HepG2 (cell line): ENCODE measurements at regions not wholly inside any gene's neighbourhood (a gene's known extent, or its start where the extent isn't known, plus 50 kb on each side); places are given as distances from the start of the nearest gene placed in this dataset.

Experiments
- ATAC-seq: fragments of 200-7000 bp; cut with Tn5 transposase; 3 replicates; pipeline ENCODE4 v1.9.1; 2020; ENCODE audit warnings: mild to moderate bottlenecking, moderate library complexity
- BruUV-seq: library from RNA; stranded (reverse); fragments of 400-500 nt; replicated peaks from 2 replicates; lab custom pipeline; 2021; lab: Mats Ljungman, UMichigan
- CTCF ChIA-PET: fragments of 300-600 bp; formaldehyde crosslinking; extraction: SDS; loops from one replicate; lab custom pipeline; 2021; ENCODE audit warnings: low total read pairs, inconsistent platforms, low intra/inter-chr PET ratio; lab: Yijun Ruan, JAX
- POLR2A ChIA-PET: fragments of 350-600 bp; sonication (Branson Sonifier 250); formaldehyde crosslinking; loops from one replicate; lab custom pipeline; 2020; ENCODE audit warnings: antibody characterized with exemption, inconsistent platforms; lab: Yijun Ruan, JAX
- DNase-seq: peaks from one replicate; pipeline ENCODE4 v3.0.0-alpha.2; 2015; ENCODE audit warnings: low spot score
- FAIRE-seq: peaks from 3 replicates; lab custom pipeline; 2011; peaks lifted over from hg19 to GRCh38; lab: Jason Lieb, UNC
- H2AFZ ChIP-seq: one replicate; pipeline ENCODE4 v1.6.1; 2011; ENCODE audit warnings: low read length, inconsistent platforms
- H3K27ac ChIP-seq: fragments of 300-600 bp; 3 replicates; pipeline ENCODE4 v1.8.0; 2011; ENCODE audit warnings: mixed run types, mild to moderate bottlenecking, mixed read lengths, low read length, inconsistent platforms; ENCODE audit not compliant: insufficient read depth; ENCODE audit errors: extremely low read length
- H3K27me3 ChIP-seq, 2 experiments: fragments of 200-600 bp in 1 of 2; 2 replicates in 1 of 2; 3 replicates in 1 of 2; pipeline versions ENCODE4 v1.6.0 to v1.8.0; 2011; ENCODE audit warnings: low read length in 2 of 2, mild to moderate bottlenecking in 2 of 2, moderate library complexity in 2 of 2, inconsistent platforms in 1 of 2; ENCODE audit not compliant: insufficient read depth in 2 of 2, control insufficient read depth in 1 of 2
- H3K36me3 ChIP-seq, 2 experiments: fragments of 200-600 bp in 1 of 2; replicated peaks in 1 of 2; 2 replicates in 1 of 2; 3 replicates in 1 of 2; pipeline versions ENCODE4 v1.5.1 to v1.8.0; 2011; ENCODE audit warnings: low read length in 2 of 2, inconsistent platforms in 1 of 2; ENCODE audit not compliant: insufficient read depth in 2 of 2, control insufficient read depth in 1 of 2
- H3K4me1 ChIP-seq: 2 replicates; pipeline ENCODE4 v1.5.1; 2012; ENCODE audit warnings: low read length, inconsistent platforms; ENCODE audit not compliant: insufficient read depth
- H3K4me2 ChIP-seq: 2 replicates; pipeline ENCODE4 v1.6.0; 2011; ENCODE audit warnings: low read depth, low read length, inconsistent platforms
- H3K4me3 ChIP-seq, 3 experiments: fragments of 200-600 bp in 1 of 3; sonication (generic), shearing (Covaris generic) in 1 of 3; replicated peaks in 1 of 3; 2 replicates each; pipeline ENCODE4 v1.5.1; 2011 to 2016; ENCODE audit warnings: low read length in 3 of 3, inconsistent platforms in 2 of 3, low read depth in 2 of 3, mild to moderate bottlenecking in 2 of 3, control low read depth in 1 of 3, mixed read lengths in 1 of 3; ENCODE audit not compliant: insufficient read depth in 1 of 3
- H3K79me2 ChIP-seq: one replicate; pipeline ENCODE4 v1.6.1; 2011; ENCODE audit warnings: low read length, inconsistent platforms; ENCODE audit not compliant: insufficient read depth
- H3K9ac ChIP-seq: 2 replicates; pipeline ENCODE4 v1.6.0; 2011; ENCODE audit warnings: mild to moderate bottlenecking, low read depth, low read length, inconsistent platforms; ENCODE audit not compliant: insufficient read depth
- H3K9me3 ChIP-seq: 2 replicates; pipeline ENCODE4 v1.5.1; 2012; ENCODE audit warnings: mild to moderate bottlenecking, low read length
- H4K20me1 ChIP-seq: 2 replicates; pipeline ENCODE4 v1.6.0; 2011; ENCODE audit warnings: inconsistent platforms, mild to moderate bottlenecking, low read length, moderate library complexity; ENCODE audit not compliant: insufficient read depth
- EED ChIP-seq: sonication (generic); formaldehyde crosslinking; IDR thresholded peaks from 2 replicates; pipeline ENCODE4 v1.5.0; 2020; ENCODE audit warnings: mild to moderate bottlenecking, missing genetic modification reagents
- FIP1L1 ChIP-seq: fragments of 200-400 bp; formaldehyde crosslinking; IDR thresholded peaks from 2 replicates; pipeline ENCODE4 v1.6.1; 2018; ENCODE audit warnings: low read depth, mild to moderate bottlenecking, low read length, moderate library complexity, borderline replicate concordance; ENCODE audit not compliant: insufficient read depth
- GATAD2A ChIP-seq: IDR thresholded peaks from 2 replicates; pipeline ENCODE4 v1.6.1; 2016
- KAT8 ChIP-seq: IDR thresholded peaks from 2 replicates; pipeline ENCODE4 v1.6.1; 2016; ENCODE audit warnings: missing genetic modification reagents, missing compliant biosample characterization
- NR0B2 ChIP-seq: sonication (generic); formaldehyde crosslinking; IDR thresholded peaks from 2 replicates; pipeline ENCODE4 v1.4.0; 2020; ENCODE audit warnings: mild to moderate bottlenecking, missing genetic modification reagents
- POLR2A ChIP-seq, 2 experiments: IDR thresholded peaks; 2 replicates each; pipeline ENCODE4 v1.6.1; 2011; ENCODE audit warnings: low read depth in 2 of 2, low read length in 2 of 2, mild to moderate bottlenecking in 1 of 2, moderate library complexity in 1 of 2; ENCODE audit not compliant: insufficient read depth in 1 of 2
- ZNF224 ChIP-seq: sonication (generic); formaldehyde crosslinking; IDR thresholded peaks from 2 replicates; pipeline ENCODE4 v1.5.0; 2020; ENCODE audit warnings: mild to moderate bottlenecking, missing genetic modification reagents
- ZNF251 ChIP-seq: sonication (generic); formaldehyde crosslinking; IDR thresholded peaks from 2 replicates; pipeline ENCODE4 v1.9.0; 2021; ENCODE audit warnings: mild to moderate bottlenecking, missing genetic modification reagents
- ZNF343 ChIP-seq: sonication (generic); formaldehyde crosslinking; IDR thresholded peaks from 2 replicates; pipeline ENCODE4 v1.4.0; 2020; ENCODE audit warnings: mild to moderate bottlenecking, missing genetic modification reagents
- ZNF672 ChIP-seq: sonication (generic); formaldehyde crosslinking; IDR thresholded peaks from 2 replicates; pipeline ENCODE4 v1.8.1; 2022; ENCODE audit warnings: missing genetic modification reagents
- ZNF687 ChIP-seq: sonication (generic); formaldehyde crosslinking; IDR thresholded peaks from 2 replicates; pipeline ENCODE4 v1.5.1; 2020; ENCODE audit warnings: mild to moderate bottlenecking, missing genetic modification reagents, moderate library complexity
- ZNF709 ChIP-seq: sonication (generic); formaldehyde crosslinking; IDR thresholded peaks from 2 replicates; pipeline ENCODE4 v1.5.0; 2020; ENCODE audit warnings: mild to moderate bottlenecking, missing genetic modification reagents
- ZNF777 ChIP-seq: sonication (generic); formaldehyde crosslinking; IDR thresholded peaks from 2 replicates; pipeline ENCODE4 v1.4.0; 2020; ENCODE audit warnings: missing genetic modification reagents
- ZSCAN12 ChIP-seq: sonication (generic); formaldehyde crosslinking; IDR thresholded peaks from 2 replicates; pipeline ENCODE4 v1.9.0; 2021; ENCODE audit warnings: mild to moderate bottlenecking, missing genetic modification reagents
- ZSCAN30 ChIP-seq: sonication (generic); formaldehyde crosslinking; IDR thresholded peaks from 2 replicates; pipeline ENCODE4 v1.5.0; 2020; ENCODE audit warnings: mild to moderate bottlenecking, missing genetic modification reagents
- WGBS: methylation state at CpG from one replicate; pipeline ENCODE4 v1.1.6; 2017; ENCODE audit warnings: low lambda C conversion rate; 5-methylcytosine and 5-hydroxymethylcytosine counted together
- in situ Hi-C: cut with HindIII; loops from 2 replicates; pipeline ENCODE4 v1.10.0; 2017; ENCODE audit warnings: low pct_unique_long_range_greater_than_20kb; ENCODE audit not compliant: extremely low pct_ligation_motif_present
- intact Hi-C: fragments of 100-400 bp; cut with micrococcal nuclease; formaldehyde crosslinking; loops from one replicate; pipeline ENCODE4 v1.10.0; 2022; ENCODE audit not compliant: unreplicated experiment
- TF ChIP-seq, protein P1 (sequence below): sonication (generic); formaldehyde crosslinking; IDR thresholded peaks from 2 replicates; pipeline ENCODE4 v1.5.0; 2020; ENCODE audit warnings: mild to moderate bottlenecking, missing genetic modification reagents, borderline replicate concordance

DNA sequence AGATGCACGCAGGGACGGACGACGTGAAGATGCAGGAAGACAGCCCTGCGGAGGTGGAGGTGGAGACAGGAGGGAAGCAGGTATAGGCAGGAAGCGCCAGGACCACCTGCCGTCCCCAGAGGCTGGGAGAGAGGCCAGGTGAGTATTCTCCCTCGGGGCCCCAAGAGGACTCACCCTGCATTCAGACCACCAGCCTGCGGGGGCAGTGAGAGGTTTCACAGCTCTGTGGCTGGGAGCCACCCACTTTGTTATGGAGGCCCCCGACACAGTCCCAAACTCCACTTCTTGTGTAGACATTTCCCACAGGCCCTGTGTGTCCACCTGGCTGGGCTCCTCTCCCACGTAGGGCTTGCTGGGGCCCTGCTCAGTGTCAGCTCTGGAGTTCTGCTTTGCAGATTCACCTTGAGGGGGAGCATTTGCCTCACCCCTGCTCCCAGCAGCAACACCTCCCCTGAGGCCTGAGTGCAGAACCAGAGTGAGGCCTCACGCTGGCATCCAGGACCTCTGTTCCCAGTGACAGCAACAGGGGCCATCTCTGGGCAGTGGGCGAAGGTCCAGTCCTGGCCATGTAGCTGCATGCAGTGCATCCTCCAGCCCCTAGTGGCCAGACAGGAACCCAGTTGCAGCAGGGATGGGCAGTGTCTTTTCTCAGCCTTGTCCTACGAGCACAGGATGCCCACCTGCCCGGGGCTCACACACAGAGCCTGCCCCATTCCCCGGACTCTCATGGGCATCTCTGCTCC, 119.4 kb upstream of the IQSEC1 start (continued):
- TF ChIP-seq ZNF687 (CRISPR knock-in tag) = peak; percentile 80
- TF ChIP-seq, protein P1, sequence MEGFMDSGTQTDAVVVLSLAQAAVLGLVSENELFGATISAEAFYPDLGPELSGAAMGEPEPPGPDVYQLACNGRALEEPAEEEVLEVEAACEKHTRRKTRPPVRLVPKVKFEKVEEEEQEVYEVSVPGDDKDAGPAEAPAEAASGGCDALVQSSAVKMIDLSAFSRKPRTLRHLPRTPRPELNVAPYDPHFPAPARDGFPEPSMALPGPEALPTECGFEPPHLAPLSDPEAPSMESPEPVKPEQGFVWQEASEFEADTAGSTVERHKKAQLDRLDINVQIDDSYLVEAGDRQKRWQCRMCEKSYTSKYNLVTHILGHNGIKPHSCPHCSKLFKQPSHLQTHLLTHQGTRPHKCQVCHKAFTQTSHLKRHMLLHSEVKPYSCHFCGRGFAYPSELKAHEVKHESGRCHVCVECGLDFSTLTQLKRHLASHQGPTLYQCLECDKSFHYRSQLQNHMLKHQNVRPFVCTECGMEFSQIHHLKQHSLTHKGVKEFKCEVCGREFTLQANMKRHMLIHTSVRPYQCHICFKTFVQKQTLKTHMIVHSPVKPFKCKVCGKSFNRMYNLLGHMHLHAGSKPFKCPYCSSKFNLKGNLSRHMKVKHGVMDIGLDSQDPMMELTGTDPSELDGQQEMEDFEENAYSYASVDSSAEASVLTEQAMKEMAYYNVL (CRISPR knock-in tag) = 0 out of 2 replicates have a peak, but pooled peaks have one; percentile 58
- no peak for TF ChIP-seq ZNF343 (CRISPR knock-in tag)
- no peak for TF ChIP-seq ZNF224 (CRISPR knock-in tag)

DNA sequence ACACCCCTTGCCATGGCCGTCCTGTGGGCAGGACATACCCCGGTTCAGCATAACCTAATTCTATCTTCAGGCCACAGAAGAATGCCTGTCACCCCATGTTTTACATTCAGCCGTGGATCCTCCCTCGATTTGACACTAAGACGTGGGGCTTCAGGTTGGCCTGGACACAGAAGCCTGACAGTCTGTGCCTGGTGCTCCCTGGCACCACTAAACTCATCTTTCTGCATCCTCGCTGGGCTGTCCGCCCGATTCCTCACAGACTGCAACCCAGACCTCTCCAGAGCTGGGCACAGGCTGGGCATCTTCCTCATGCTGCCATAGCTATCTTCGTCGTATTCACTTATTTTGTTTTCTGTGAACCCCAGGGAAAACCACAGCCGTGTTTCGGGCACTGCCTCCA, 117.8 kb upstream of the IQSEC1 start:
- Histone ChIP-seq H3K27ac (peak overlapping the region; percentile 66), H3K79me2 (peaks cover 10% of the 10 kb centered on the region), H3K27me3 (no peaks in the 10 kb centered on the region), H3K9ac (0 out of 2 replicates have a peak overlapping the region, but pooled peaks have one; percentile 18), H2AFZ (no peak overlapping the region), H3K9me3 (no peaks in the 10 kb centered on the region), H3K4me1 (peaks cover 76% of the 10 kb centered on the region), H3K4me2 (peak overlapping the region; percentile 51; the same call in 1 of the 2 replicates), H3K4me3 (no peak overlapping the region; a peak in 1 of 6 replicates), H4K20me1 (peaks cover 11% of the 10 kb centered on the region; the same call in 1 of the 2 replicates), H3K36me3 (no peaks in the 10 kb centered on the region)
- ChIA-PET POLR2A (no interaction called here), CTCF (no interaction called here)
- ATAC-seq (no peak), FAIRE-seq (no peak), DNase-seq (no peak)
- TF ChIP-seq POLR2A (IDR thresholded peaks at IDR 0.05; ENCODE audit: insufficient read depth in 1 of 2, low read depth in 2 of 2, low read length in 2 of 2) (no peak), EED (CRISPR knock-in tag) (no peak), ZNF709 (CRISPR knock-in tag) (no peak), NR0B2 (CRISPR knock-in tag) (no peak), ZNF672 (CRISPR knock-in tag) (no peak), ZNF251 (no peak), FIP1L1 (no peak), ZNF777 (CRISPR knock-in tag) (no peak), ZSCAN30 (CRISPR knock-in tag) (no peak), ZSCAN12 (no peak), GATAD2A (no peak), KAT8 (CRISPR knock-in tag) (no peak)
- no TSS peak for BruUV-seq
- intact Hi-C loops = loop anchor here (5.0 kb wide), 1 partner anchor 91 kb away; no protein-coding TSS in a partner anchor
- 91% methylated on average over 12 of the region's 12 CpGs for WGBS
- in situ Hi-C loops = no loop called here
